ENCODE measurements at regions not wholly inside any gene's neighbourhood (a gene's known extent, or its start where the extent isn't known, plus 50 kb on each side); places are given as distances from the start of the nearest gene placed in this dataset.

- no peak for DNase-seq
These were observed 390.6 kb upstream of the CFAP20DC start for GRCh38 chr3:59440285-59441028.

- no peak for DNase-seq
These were observed 388.7 kb upstream of the CFAP20DC start for GRCh38 chr3:59438492-59438891.

GRCh38 chr3:59436164-59436958 lies 386.5 kb upstream of the CFAP20DC start:
- no peak for DNase-seq

GRCh38 chr3:59433546-59433945 lies 383.7 kb upstream of the CFAP20DC start:
- no peak for DNase-seq

GRCh38 chr3:59432665-59433064 lies 382.8 kb upstream of the CFAP20DC start:
- DNase-seq = no peak

GRCh38 chr3:59430341-59430740 lies 380.5 kb upstream of the CFAP20DC start:
- no peak for DNase-seq

GRCh38 chr3:59429198-59429597 lies 379.4 kb upstream of the CFAP20DC start:
- no peak for DNase-seq

GRCh38 chr3:59426821-59427565 lies 377.2 kb upstream of the CFAP20DC start:
- DNase-seq = no peak

GRCh38 chr3:59425942-59426341 lies 376.1 kb upstream of the CFAP20DC start:
- DNase-seq = peak; percentile 59

GRCh38 chr3:59425371-59425770 lies 375.5 kb upstream of the CFAP20DC start:
- DNase-seq = no peak

- no peak for DNase-seq
These were observed 374.6 kb upstream of the CFAP20DC start for GRCh38 chr3:59424268-59425010.

- no peak for DNase-seq
These were observed 373.9 kb upstream of the CFAP20DC start for GRCh38 chr3:59423707-59424106.

- DNase-seq = no peak
These were observed 372.5 kb upstream of the CFAP20DC start for GRCh38 chr3:59422312-59422711.

GRCh38 chr3:59418836-59419235 lies 369.0 kb upstream of the CFAP20DC start:
- DNase-seq = no peak

- DNase-seq = no peak
These were observed 362.7 kb upstream of the CFAP20DC start for GRCh38 chr3:59412516-59412915.

GRCh38 chr3:59411694-59412093 lies 361.9 kb upstream of the CFAP20DC start:
- DNase-seq = no peak

GRCh38 chr3:59411186-59411585 lies 361.4 kb upstream of the CFAP20DC start:
- no peak for DNase-seq

- DNase-seq = no peak
These were observed 358.3 kb upstream of the CFAP20DC start for GRCh38 chr3:59408047-59408624.

- DNase-seq = no peak
These were observed 357.6 kb upstream of the CFAP20DC start for GRCh38 chr3:59407425-59407824.

GRCh38 chr3:59406943-59407342 lies 357.1 kb upstream of the CFAP20DC start:
- no peak for DNase-seq

- no peak for DNase-seq
These were observed 355.0 kb upstream of the CFAP20DC start for GRCh38 chr3:59404851-59405250.

GRCh38 chr3:59404064-59404463 lies 354.2 kb upstream of the CFAP20DC start:
- DNase-seq = no peak

- no peak for DNase-seq
These were observed 352.1 kb upstream of the CFAP20DC start for GRCh38 chr3:59401924-59402323.

All from activated naive CD4-positive, alpha-beta T cell treated with anti-CD3 and anti-CD28 coated beads, Interleukin-2, amount 50 U/mL, for 16 hours (primary cell).